Breast epithelium (tissue), 4 donors: ENCODE measurements at regions not wholly inside any gene's neighbourhood (a gene's known extent, or its start where the extent isn't known, plus 50 kb on each side); places are given as distances from the start of the nearest gene placed in this dataset.

Experiments used
- DNase-seq, 2 donors: peaks; one replicate each; pipeline ENCODE4 v3.0.0-alpha.2; 2019; ENCODE audit warnings: low spot score in 2 of 2
- H3K27ac ChIP-seq, 2 donors: fragments of 200-600 bp; sonication (generic) in 1 of 2; one replicate each; pipeline ENCODE4 v1.5.1; 2016 to 2019; ENCODE audit warnings: mild to moderate bottlenecking in 1 of 2
- H3K27me3 ChIP-seq, 2 donors: fragments of 200-600 bp; sonication (generic) in 1 of 2; one replicate each; pipeline versions ENCODE4 v1.5.1 to v1.6.0; 2017 to 2019; ENCODE audit warnings: control low read depth in 1 of 2, mild to moderate bottlenecking in 1 of 2
- H3K36me3 ChIP-seq: fragments of 200-600 bp; one replicate; pipeline ENCODE4 v1.5.1; 2019
- H3K4me1 ChIP-seq, 2 donors: fragments of 200-600 bp; sonication (generic); one replicate each; pipeline ENCODE4 v1.5.1; 2016 to 2019; ENCODE audit warnings: control low read depth in 1 of 2
- H3K4me3 ChIP-seq, 3 donors: fragments of 200-600 bp; sonication (generic); 1 replicate in 2 of 3; 2 replicates in 1 of 3; pipeline ENCODE4 v1.5.1; 2016 to 2019; ENCODE audit warnings: mild to moderate bottlenecking in 3 of 3, moderate library complexity in 2 of 3
- H3K9me3 ChIP-seq, 2 donors: fragments of 200-600 bp; sonication (generic) in 1 of 2; one replicate each; pipeline ENCODE4 v1.5.1; 2016 to 2019; ENCODE audit warnings: control low read depth in 1 of 2
- CTCF ChIP-seq, 3 donors: fragments of 450-650 bp; IDR thresholded peaks; one replicate each; pipeline ENCODE4 v1.5.1; 2016 to 2017; ENCODE audit warnings: antibody characterized with exemption in 3 of 3, mild to moderate bottlenecking in 3 of 3, moderate library complexity in 3 of 3
- POLR2A ChIP-seq: fragments of 450-650 bp; IDR thresholded peaks from one replicate; pipeline ENCODE4 v1.6.1; 2016; ENCODE audit warnings: antibody characterized with exemption, mild to moderate bottlenecking, moderate library complexity
- POLR2AphosphoS5 ChIP-seq, 3 donors: sonication (generic); formaldehyde crosslinking; IDR thresholded peaks; one replicate each; pipeline ENCODE4 v1.6.1; 2017; ENCODE audit warnings: antibody characterized with exemption in 3 of 3
- intact Hi-C: fragments of 100-400 bp; cut with DNase I; formaldehyde crosslinking; loops from one replicate; pipeline ENCODE4 v1.15.1; 2023; ENCODE audit warnings: low total_unique reads

GRCh38 chr13:83229574-83230305 lies 652.5 kb downstream of the SLITRK1 start:
- no peaks in the 10 kb centered on the region for H3K9me3 ChIP-seq
- no peak overlapping the region for H3K27ac ChIP-seq
- H3K4me1 ChIP-seq, result no peaks in the 10 kb centered on the region
- H3K4me3 ChIP-seq, result no peak overlapping the region
- no peaks in the 10 kb centered on the region for H3K27me3 ChIP-seq
- no peak for DNase-seq
- H3K36me3 ChIP-seq, result no peaks in the 10 kb centered on the region
- TF ChIP-seq POLR2AphosphoS5 (IDR thresholded peaks at IDR 0.05), result no peak
- TF ChIP-seq CTCF (IDR thresholded peaks at IDR 0.05), result no peak
- TF ChIP-seq POLR2A, result no peak
- intact Hi-C loops, result no loop called here

GRCh38 chr13:83223546-83223945 lies 658.7 kb downstream of the SLITRK1 start:
- H3K27ac ChIP-seq, result no peak overlapping the region
- H3K27me3 ChIP-seq, result no peaks in the 10 kb centered on the region
- TF ChIP-seq CTCF (IDR thresholded peaks at IDR 0.05), result no peak
- no peak for TF ChIP-seq POLR2A
- TF ChIP-seq POLR2AphosphoS5 (IDR thresholded peaks at IDR 0.05), result no peak
- no peak overlapping the region for H3K4me3 ChIP-seq
- no peak for DNase-seq
- no peaks in the 10 kb centered on the region for H3K4me1 ChIP-seq
- no peaks in the 10 kb centered on the region for H3K9me3 ChIP-seq
- H3K36me3 ChIP-seq, result no peaks in the 10 kb centered on the region
- intact Hi-C loops, result no loop called here

GRCh38 chr13:83221813-83222241 lies 660.4 kb downstream of the SLITRK1 start:
- TF ChIP-seq POLR2AphosphoS5 (IDR thresholded peaks at IDR 0.05) (no peak), POLR2A (no peak), CTCF (IDR thresholded peaks at IDR 0.05) (no peak)

GRCh38 chr13:83221256-83221655 lies 661.0 kb downstream of the SLITRK1 start:
- no peaks in the 10 kb centered on the region for H3K9me3 ChIP-seq
- no peaks in the 10 kb centered on the region for H3K4me1 ChIP-seq
- TF ChIP-seq POLR2A (no peak), CTCF (IDR thresholded peaks at IDR 0.05) (no peak), POLR2AphosphoS5 (IDR thresholded peaks at IDR 0.05) (no peak)
- no peak overlapping the region for H3K27ac ChIP-seq
- no peaks in the 10 kb centered on the region for H3K27me3 ChIP-seq
- intact Hi-C loops, result no loop called here
- no peaks in the 10 kb centered on the region for H3K36me3 ChIP-seq
- no peak for DNase-seq
- H3K4me3 ChIP-seq, result no peak overlapping the region

More at GRCh38 chr13:83221813-83222241, 660.4 kb downstream of the SLITRK1 start:
- DNase-seq, result no peak
- no peaks in the 10 kb centered on the region for H3K9me3 ChIP-seq
- H3K4me1 ChIP-seq, result no peaks in the 10 kb centered on the region
- H3K27me3 ChIP-seq, result no peaks in the 10 kb centered on the region
- H3K27ac ChIP-seq, result no peak overlapping the region
- H3K36me3 ChIP-seq, result no peaks in the 10 kb centered on the region
- H3K4me3 ChIP-seq, result no peak overlapping the region
- intact Hi-C loops, result no loop called here

GRCh38 chr13:83220241-83220640 lies 662.0 kb downstream of the SLITRK1 start:
- intact Hi-C loops, result no loop called here
- H3K36me3 ChIP-seq, result no peaks in the 10 kb centered on the region
- H3K4me3 ChIP-seq, result no peak overlapping the region
- no peak for TF ChIP-seq POLR2AphosphoS5 (IDR thresholded peaks at IDR 0.05)
- no peak for TF ChIP-seq CTCF (IDR thresholded peaks at IDR 0.05)
- no peak for TF ChIP-seq POLR2A
- H3K9me3 ChIP-seq, result no peaks in the 10 kb centered on the region
- no peaks in the 10 kb centered on the region for H3K27me3 ChIP-seq
- H3K27ac ChIP-seq, result no peak overlapping the region
- no peaks in the 10 kb centered on the region for H3K4me1 ChIP-seq
- no peak for DNase-seq
